HAP-1 (cell line): ENCODE measurements at regions not wholly inside any gene's neighbourhood (a gene's known extent, or its start where the extent isn't known, plus 50 kb on each side); places are given as distances from the start of the nearest gene placed in this dataset.

Experiments
- DNase-seq, 2 experiments: peaks; one replicate each; pipeline ENCODE4 v3.0.0-alpha.2; 2016 to 2020; ENCODE audit warnings: low spot score in 2 of 2
- H3K27me3 ChIP-seq: fragments of 250-450 bp; sonication (Bioruptor Pico); 2 replicates; pipeline ENCODE4 v1.5.1; 2020; ENCODE audit warnings: low read depth, mild to moderate bottlenecking, moderate library complexity
- H3K36me3 ChIP-seq: fragments of 250-450 bp; sonication (Bioruptor Pico); replicated peaks from 2 replicates; pipeline ENCODE4 v1.5.1; 2020; ENCODE audit warnings: mild to moderate bottlenecking
- H3K4me1 ChIP-seq: fragments of 250-450 bp; sonication (Bioruptor Pico); 2 replicates; pipeline ENCODE4 v1.5.1; 2020; ENCODE audit warnings: mild to moderate bottlenecking
- H3K4me3 ChIP-seq: fragments of 250-450 bp; sonication (Bioruptor Pico); 2 replicates; pipeline ENCODE4 v1.5.1; 2020; ENCODE audit warnings: mild to moderate bottlenecking, moderate library complexity
- H3K9me3 ChIP-seq: fragments of 250-450 bp; sonication (Bioruptor Pico); 2 replicates; pipeline ENCODE4 v1.5.1; 2020; ENCODE audit warnings: mild to moderate bottlenecking, moderate library complexity
- in situ Hi-C: fragments of 300-500 bp; cut with MboI; formaldehyde crosslinking; loops from 3 replicates; pipeline ENCODE4 v1.14.3; 2020; ENCODE audit warnings: low sequenced_read_pairs, inconsistent platforms, mixed read lengths

- Histone ChIP-seq H3K9me3 (no peaks in the 10 kb centered on the region), H3K27me3 (peaks cover 26% of the 10 kb centered on the region; the same call in 1 of the 2 replicates), H3K4me1 (no peaks in the 10 kb centered on the region), H3K36me3 (no peaks in the 10 kb centered on the region), H3K4me3 (no peak overlapping the region)
- in situ Hi-C loops = no loop called here
- DNase-seq = peak in 1 of 2 experiments; percentile 75
Observed at GRCh38 chr9:36748322-36748899, 175.7 kb downstream of the MELK start.

- Histone ChIP-seq H3K27me3 (peaks cover 26% of the 10 kb centered on the region; the same call in 1 of the 2 replicates), H3K4me1 (no peaks in the 10 kb centered on the region), H3K9me3 (no peaks in the 10 kb centered on the region), H3K4me3 (no peak overlapping the region), H3K36me3 (no peaks in the 10 kb centered on the region)
- in situ Hi-C loops = no loop called here
- DNase-seq = no peak
Observed at GRCh38 chr9:36749461-36749860, 176.8 kb downstream of the MELK start.

GRCh38 chr9:36750630-36751029, 177.9 kb downstream of the MELK start:
- H3K4me1 ChIP-seq = no peaks in the 10 kb centered on the region

GRCh38 chr9:36755019-36755418, 182.3 kb downstream of the MELK start:
- no peak for DNase-seq
- Histone ChIP-seq H3K9me3 (no peaks in the 10 kb centered on the region), H3K27me3 (peaks cover 26% of the 10 kb centered on the region), H3K4me1 (no peaks in the 10 kb centered on the region), H3K36me3 (no peaks in the 10 kb centered on the region), H3K4me3 (no peak overlapping the region)
- in situ Hi-C loops = no loop called here

More at GRCh38 chr9:36750630-36751029, 177.9 kb downstream of the MELK start:
- H3K4me3 ChIP-seq = no peak overlapping the region
- no peak for DNase-seq
- no peaks in the 10 kb centered on the region for H3K9me3 ChIP-seq
- H3K36me3 ChIP-seq = no peaks in the 10 kb centered on the region
- peaks cover 26% of the 10 kb centered on the region; the same call in 1 of the 2 replicates for H3K27me3 ChIP-seq
- in situ Hi-C loops = loop anchor here (5.0 kb wide), 1 partner anchor 47 kb away; no protein-coding TSS in a partner anchor

GRCh38 chr9:36759141-36759540, 186.4 kb downstream of the MELK start:
- no peaks in the 10 kb centered on the region for H3K9me3 ChIP-seq
- no peak overlapping the region for H3K4me3 ChIP-seq
- H3K36me3 ChIP-seq = no peaks in the 10 kb centered on the region
- H3K4me1 ChIP-seq = no peaks in the 10 kb centered on the region
- no peak for DNase-seq
- in situ Hi-C loops = no loop called here
- H3K27me3 ChIP-seq = peaks cover 8% of the 10 kb centered on the region

GRCh38 chr9:36759976-36760375, 187.3 kb downstream of the MELK start:
- Histone ChIP-seq H3K36me3 (no peaks in the 10 kb centered on the region), H3K9me3 (no peaks in the 10 kb centered on the region), H3K4me3 (no peak overlapping the region), H3K4me1 (no peaks in the 10 kb centered on the region), H3K27me3 (peaks cover 8% of the 10 kb centered on the region)
- DNase-seq = no peak
- in situ Hi-C loops = no loop called here

- H3K36me3 ChIP-seq = no peaks in the 10 kb centered on the region
- H3K9me3 ChIP-seq = no peaks in the 10 kb centered on the region; the same call in 1 of the 2 replicates
- no peak overlapping the region for H3K4me3 ChIP-seq
- no peaks in the 10 kb centered on the region for H3K4me1 ChIP-seq
- in situ Hi-C loops = no loop called here
- DNase-seq = no peak
- H3K27me3 ChIP-seq = peaks cover 8% of the 10 kb centered on the region
Observed at GRCh38 chr9:36760667-36761420, 188.1 kb downstream of the MELK start.

GRCh38 chr9:36762958-36763357, 190.3 kb downstream of the MELK start:
- in situ Hi-C loops = no loop called here
- DNase-seq = peak in 1 of 2 experiments; percentile 24
- H3K4me1 ChIP-seq = no peaks in the 10 kb centered on the region

GRCh38 chr9:36763778-36764177, 191.1 kb downstream of the MELK start:
- in situ Hi-C loops = no loop called here
- no peak for DNase-seq

More at GRCh38 chr9:36762958-36763357, 190.3 kb downstream of the MELK start:
- Histone ChIP-seq H3K27me3 (peaks cover 3% of the 10 kb centered on the region; the same call in 1 of the 2 replicates), H3K9me3 (no peaks in the 10 kb centered on the region; the same call in 1 of the 2 replicates), H3K36me3 (no peaks in the 10 kb centered on the region), H3K4me3 (no peak overlapping the region)

GRCh38 chr9:36764364-36765076, 191.8 kb downstream of the MELK start:
- Histone ChIP-seq H3K9me3 (no peaks in the 10 kb centered on the region; the same call in 1 of the 2 replicates), H3K4me3 (no peak overlapping the region), H3K27me3 (peaks cover 19% of the 10 kb centered on the region), H3K36me3 (no peaks in the 10 kb centered on the region), H3K4me1 (no peaks in the 10 kb centered on the region)
- in situ Hi-C loops = no loop called here
- no peak for DNase-seq

More at GRCh38 chr9:36763778-36764177, 191.1 kb downstream of the MELK start:
- peaks cover 11% of the 10 kb centered on the region for H3K27me3 ChIP-seq
- H3K4me1 ChIP-seq = no peaks in the 10 kb centered on the region
- no peak overlapping the region for H3K4me3 ChIP-seq
- no peaks in the 10 kb centered on the region for H3K36me3 ChIP-seq
- no peaks in the 10 kb centered on the region; the same call in 1 of the 2 replicates for H3K9me3 ChIP-seq

- H3K4me3 ChIP-seq = no peak overlapping the region
- in situ Hi-C loops = no loop called here
- no peak for DNase-seq
Observed at GRCh38 chr9:36765077-36765390, 192.3 kb downstream of the MELK start.

GRCh38 chr9:36765468-36766341, 193.0 kb downstream of the MELK start:
- Histone ChIP-seq H3K36me3 (no peaks in the 10 kb centered on the region), H3K27me3 (peaks cover 22% of the 10 kb centered on the region), H3K4me3 (peak overlapping the region; percentile 25), H3K4me1 (no peaks in the 10 kb centered on the region), H3K9me3 (no peaks in the 10 kb centered on the region; the same call in 1 of the 2 replicates)
- in situ Hi-C loops = no loop called here
- peak; percentile 87 to 92 for DNase-seq

More at GRCh38 chr9:36765077-36765390, 192.3 kb downstream of the MELK start:
- no peaks in the 10 kb centered on the region for H3K36me3 ChIP-seq
- H3K27me3 ChIP-seq = peaks cover 22% of the 10 kb centered on the region
- H3K4me1 ChIP-seq = no peaks in the 10 kb centered on the region
- H3K9me3 ChIP-seq = no peaks in the 10 kb centered on the region; the same call in 1 of the 2 replicates

GRCh38 chr9:36768677-36769076, 196.0 kb downstream of the MELK start:
- H3K9me3 ChIP-seq = no peaks in the 10 kb centered on the region; the same call in 1 of the 2 replicates
- H3K27me3 ChIP-seq = peaks cover 37% of the 10 kb centered on the region
- DNase-seq = no peak
- H3K4me3 ChIP-seq = no peak overlapping the region
- no peaks in the 10 kb centered on the region for H3K4me1 ChIP-seq
- H3K36me3 ChIP-seq = no peaks in the 10 kb centered on the region
- in situ Hi-C loops = no loop called here
